DMS 273 treated with DMSO at 0.1 percent for 48 hours (cell line): ENCODE measurements at regions not wholly inside any gene's neighbourhood (a gene's known extent, or its start where the extent isn't known, plus 50 kb on each side); places are given as distances from the start of the nearest gene placed in this dataset.

Experiments used
- DNase-seq: peaks from one replicate; lab custom pipeline; 2025; lab: John Stamatoyannopoulos, UW

- no peak for DNase-seq
Observed at GRCh38 chr1:234989479-234990327, 138.9 kb downstream of the TOMM20 start.

DNA sequence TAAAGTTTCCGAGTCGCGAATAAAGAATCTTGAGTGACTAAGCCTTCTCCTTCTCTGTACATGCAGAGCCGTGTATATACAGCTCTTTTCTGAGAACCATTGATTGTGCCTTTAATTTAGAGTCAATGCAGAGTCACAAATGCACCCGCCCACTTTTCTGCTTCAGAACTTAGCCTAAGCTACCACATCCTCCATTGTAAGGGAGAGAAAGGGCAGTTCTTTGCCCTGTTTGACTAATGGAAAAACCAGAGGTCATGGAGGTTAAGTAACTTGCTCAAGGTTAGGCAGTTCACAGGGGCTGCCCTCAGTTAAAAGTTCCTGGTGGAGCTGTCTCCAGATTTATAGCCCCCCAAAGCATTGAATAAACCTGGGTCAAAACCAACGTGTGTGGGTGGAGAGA, 139.6 kb downstream of the TOMM20 start:
- no peak for DNase-seq

DNA sequence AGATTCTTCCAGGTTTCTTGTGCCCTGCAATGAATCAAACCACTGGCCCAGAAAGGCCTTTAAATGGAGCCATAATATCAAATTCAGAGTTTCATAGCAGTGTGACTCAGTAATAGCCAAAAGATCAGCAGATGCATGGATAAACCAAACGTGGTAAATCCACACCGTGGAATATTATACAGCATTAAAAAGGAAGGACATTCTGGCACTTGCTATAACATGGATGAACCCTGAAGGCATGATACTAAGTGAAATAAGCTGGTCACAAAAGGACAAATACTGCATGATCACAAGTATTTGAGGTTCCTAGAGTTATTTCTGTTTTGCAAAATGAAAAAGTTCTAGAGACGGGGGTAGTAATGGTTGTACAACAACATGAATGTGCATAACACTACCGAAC, 140.1 kb downstream of the TOMM20 start:
- DNase-seq = no peak

DNA sequence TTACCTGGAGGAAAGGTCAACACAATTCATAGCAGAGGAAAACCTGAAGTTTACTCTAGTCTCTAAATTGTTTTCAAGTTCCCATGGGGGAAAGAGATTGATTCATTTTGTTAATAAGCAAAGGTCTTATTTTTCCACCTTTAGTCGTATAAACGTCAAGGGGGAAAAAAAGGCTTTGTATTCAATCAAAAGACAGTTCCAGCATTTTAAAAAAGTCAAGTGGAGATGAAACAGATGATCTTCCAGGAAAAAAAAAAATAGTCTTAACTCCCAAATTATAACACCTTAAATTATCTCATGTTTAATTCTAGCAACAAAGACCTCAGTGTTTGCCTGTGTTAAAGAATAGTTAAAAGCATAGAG, 140.5 kb downstream of the TOMM20 start:
- no peak for DNase-seq

DNA sequence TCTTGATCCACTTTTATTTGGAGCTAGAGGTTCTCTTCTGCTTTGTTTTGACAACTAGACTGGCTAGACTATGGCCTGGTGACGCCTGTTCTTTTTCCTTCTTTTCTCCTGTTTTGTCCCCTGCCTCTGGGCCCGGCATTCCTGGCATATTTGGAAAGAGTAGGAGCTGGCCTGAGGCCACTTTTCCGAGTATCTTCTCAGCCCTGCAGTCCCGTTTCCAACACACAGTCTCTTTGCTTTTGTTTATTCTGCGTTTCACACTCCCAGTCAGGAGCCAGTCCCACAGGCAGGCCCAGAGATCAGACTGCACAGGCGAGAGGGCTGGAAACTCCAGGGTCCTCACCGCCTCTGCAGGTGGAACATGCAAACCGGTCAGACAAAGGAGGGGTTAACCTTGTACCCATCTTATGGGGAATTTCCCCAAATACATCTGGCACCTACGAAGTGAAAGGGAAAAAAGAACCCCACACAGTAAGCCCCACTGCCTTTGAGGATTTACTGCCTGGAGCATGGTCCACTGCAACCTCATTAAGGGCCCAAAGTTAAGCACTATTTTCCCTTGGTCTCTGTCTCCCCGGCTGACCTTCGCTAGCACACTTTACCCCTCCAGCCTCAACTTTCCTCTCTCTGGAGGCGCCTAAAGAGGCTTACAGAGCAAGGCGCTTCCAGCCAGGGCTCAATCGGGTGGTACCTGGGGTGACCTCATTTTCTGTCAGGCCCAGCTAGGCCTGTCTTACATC, 141.1 kb downstream of the TOMM20 start:
- no peak for DNase-seq

DNA sequence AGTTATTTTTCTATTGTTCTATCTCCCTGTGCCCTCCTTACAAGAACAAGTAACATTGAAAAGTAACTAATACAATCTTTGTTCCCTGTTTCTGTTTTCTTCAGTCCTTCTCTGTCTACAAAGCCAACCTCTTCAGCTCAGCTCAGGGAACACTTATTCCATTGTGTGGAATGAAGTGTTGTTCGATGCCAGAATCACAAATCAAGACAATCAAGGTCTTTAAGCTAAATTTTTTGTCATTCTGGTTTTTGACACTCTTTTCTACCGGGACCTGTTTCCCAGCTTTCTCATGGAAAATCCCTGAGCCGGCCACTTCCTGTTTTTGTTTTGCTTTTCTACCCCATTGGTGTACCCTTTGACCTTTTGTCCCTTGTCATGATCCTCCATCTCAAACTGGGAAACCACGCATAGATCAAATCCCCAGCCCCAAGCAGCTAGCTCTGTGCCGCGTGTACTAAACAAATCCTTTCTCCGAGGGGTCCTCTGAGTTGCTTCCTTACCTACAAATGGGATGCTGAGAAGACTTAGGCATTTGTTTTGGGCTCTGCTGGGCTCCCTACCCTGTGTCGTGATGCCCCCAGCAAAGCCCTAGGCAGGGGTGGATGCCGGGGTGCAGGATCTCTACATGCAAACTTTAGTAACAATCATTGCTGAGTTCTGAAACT, 141.8 kb downstream of the TOMM20 start:
- no peak for DNase-seq

DNA sequence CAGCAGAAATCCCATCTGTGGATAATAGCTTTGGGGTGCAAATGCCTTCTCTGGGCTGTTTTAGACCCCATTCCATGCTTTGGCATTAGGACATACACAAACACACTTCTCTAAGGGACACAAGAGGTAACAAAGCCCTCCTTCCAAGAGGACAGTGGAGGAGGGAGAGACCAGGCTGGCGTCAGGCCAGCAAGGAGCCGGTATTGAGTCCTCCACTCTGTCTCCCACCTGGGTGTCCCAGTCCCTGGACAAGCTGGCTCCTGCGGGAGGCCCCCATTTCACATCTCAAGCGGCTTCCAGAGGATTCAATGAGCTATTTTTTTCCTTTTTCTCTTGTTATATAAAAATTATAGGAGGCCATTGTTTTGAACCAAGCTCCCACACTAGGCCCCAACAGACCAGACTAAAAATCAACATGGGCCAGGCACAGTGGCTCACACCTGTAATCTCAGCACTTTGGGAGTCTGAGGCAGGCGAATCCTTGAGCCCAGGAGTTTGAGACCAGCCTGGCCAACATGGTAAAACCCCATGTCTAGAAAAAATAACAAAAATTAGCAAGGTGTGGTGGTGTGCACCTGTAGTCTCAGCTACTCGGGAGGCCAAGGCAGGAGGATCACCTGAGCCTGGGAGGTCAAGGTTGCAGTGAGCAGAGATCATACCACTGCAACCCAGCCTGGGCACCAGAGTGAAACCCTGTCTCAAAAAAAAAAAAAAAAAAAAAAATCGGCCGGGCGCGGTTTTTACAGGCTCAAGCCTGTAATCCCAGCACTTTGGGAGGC, 142.9 kb downstream of the TOMM20 start:
- DNase-seq = no peak

DNA sequence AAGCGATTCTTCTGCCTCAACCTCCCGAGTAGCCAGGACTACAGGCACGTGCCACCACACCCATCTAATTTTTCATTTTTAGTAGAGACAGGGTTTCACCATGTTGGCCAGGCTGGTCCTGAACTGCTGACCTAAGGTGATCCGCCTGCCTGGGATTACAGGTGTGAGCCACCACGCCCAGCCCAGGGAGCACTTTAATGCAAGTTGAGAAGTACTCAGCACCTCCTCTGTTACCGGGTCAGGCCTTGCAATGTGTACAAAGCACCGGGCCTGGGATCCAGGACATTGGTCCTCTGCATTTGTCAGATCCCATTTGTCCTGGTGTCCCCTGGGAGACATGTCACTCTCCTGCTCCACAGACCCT, 143.6 kb downstream of the TOMM20 start:
- no peak for DNase-seq

DNA sequence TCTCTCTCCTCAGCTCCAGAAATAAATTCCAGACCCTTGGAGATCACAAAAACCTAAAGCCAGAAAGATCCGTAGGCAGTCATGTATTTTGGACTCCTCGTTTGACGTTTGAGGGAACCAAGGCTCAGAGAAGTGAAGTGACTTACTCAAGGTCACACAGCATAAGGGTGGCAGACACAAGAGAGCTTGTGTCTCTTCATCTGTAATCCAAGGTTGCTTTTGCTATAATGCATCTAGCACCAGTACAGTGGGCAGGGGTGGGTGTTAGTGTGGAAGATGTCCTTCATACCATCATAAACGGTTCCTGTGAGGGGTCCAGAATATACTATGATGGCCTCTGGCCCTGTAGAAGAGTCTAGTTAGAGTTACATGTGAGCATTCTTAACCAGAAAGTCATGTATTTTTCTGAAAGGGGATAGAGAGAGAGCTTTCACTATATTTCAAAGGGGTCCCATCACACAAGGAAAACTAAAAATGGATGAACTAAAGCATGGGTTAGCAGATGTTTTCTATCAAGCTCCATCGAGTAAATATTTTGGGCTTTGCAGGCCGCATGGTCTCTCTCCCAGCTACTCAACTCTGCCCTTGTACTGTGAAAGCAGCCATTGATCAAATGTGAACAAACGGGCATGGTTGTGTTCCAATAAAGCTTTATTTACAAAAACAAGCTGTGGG, 144.9 kb downstream of the TOMM20 start:
- DNase-seq = no peak

- no peak for DNase-seq
Observed at GRCh38 chr1:234981758-234982157, 146.9 kb downstream of the TOMM20 start.

DNA sequence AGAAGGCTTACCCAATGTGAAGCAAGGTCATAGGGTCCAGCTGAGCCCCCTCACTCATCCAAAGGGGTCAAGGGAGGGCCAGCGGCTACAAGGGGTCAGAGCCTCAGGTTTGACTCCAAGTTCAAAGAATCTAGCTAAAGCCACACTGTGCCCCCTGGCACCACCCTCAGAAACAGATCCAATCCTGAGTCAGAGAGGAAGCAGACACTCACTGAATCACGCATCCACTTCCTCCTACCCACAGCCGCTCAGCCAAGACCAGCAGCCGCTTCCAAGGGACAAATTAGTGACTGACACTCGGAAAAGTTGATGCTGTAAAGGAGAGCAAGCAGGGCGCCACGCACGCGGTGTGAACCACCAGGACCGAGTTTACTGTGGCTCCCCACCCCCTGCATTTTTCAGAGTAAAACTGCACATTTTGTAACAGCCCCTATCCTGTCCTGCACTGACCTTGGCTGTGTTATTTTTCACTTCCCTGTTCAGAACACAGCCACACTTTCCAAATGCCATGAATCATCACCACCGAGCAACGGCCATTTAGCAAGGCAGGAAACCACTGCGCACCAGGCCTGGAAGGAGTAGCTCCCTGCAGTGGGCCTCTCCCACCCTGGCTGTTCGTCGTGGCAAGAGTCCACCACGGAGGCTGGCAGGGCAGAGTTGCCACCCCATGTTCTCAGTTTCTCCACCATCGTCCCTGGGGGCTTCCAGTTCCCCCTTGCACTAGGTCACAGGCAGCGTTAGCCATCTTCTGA, 147.8 kb downstream of the TOMM20 start:
- DNase-seq = no peak

DNA sequence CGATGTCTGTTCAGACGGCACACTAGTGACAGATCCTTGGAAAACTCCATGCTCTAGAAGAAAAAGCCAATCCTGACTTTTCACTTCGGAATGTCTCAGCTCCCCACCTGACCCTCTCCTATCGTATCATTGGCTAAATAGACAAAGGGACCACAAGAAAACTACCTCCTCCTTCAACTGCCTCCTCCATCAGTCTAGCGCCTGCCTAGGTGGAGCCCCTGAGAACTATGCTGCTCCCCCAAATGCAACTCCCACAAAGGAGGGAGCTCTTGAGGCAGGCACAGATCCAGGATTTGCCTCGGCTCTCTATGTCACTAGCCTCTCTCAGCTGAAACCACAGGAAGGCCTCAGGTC, 148.4 kb downstream of the TOMM20 start:
- no peak for DNase-seq

DNA sequence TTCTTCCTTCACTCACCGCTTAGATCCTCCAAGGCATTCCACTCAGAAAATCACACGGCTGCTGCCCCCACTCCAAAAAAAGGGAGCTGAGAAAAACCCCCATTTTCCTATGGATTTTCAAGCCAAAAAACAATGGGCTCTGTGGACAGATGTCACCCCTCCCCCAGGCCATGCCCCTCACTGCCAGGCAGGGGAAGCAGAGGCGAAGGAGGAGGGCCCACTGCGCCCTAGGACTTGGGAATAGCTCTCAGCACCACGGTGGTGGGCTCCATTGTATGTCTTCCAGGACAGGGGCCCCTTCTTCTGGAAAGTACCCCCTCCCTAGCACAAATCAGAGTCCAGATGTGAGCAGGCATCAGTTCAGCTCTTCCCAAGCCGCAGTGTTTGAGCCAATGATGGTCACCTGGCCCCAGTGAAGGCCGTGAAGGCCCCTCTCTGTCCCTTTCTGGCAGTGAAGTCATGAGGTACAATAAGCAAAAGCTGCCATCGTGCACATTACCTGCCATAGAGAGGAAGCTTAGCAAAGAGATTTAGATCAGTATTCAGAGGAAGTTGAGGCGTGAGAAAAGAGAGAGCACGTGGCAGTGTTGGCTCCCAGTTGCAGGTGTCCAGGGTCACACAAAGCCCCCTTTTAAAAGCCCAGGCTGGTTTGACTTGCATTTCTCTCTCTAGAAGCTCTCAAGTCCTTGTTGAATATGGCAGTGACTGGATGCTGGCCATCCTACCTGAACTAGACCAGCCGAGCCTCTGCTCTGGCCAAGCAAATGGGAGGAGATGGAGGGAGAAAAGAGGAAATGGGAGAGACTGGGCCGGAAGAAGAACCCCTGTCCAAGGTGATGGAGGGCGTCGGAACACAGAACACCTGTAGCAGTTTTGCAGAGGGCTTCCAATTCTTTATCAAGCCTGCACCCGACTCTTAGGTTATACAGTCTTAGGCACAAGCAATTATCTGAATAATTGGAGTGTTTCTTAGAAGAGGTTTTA, 149.0 kb downstream of the TOMM20 start:
- DNase-seq = no peak

DNA sequence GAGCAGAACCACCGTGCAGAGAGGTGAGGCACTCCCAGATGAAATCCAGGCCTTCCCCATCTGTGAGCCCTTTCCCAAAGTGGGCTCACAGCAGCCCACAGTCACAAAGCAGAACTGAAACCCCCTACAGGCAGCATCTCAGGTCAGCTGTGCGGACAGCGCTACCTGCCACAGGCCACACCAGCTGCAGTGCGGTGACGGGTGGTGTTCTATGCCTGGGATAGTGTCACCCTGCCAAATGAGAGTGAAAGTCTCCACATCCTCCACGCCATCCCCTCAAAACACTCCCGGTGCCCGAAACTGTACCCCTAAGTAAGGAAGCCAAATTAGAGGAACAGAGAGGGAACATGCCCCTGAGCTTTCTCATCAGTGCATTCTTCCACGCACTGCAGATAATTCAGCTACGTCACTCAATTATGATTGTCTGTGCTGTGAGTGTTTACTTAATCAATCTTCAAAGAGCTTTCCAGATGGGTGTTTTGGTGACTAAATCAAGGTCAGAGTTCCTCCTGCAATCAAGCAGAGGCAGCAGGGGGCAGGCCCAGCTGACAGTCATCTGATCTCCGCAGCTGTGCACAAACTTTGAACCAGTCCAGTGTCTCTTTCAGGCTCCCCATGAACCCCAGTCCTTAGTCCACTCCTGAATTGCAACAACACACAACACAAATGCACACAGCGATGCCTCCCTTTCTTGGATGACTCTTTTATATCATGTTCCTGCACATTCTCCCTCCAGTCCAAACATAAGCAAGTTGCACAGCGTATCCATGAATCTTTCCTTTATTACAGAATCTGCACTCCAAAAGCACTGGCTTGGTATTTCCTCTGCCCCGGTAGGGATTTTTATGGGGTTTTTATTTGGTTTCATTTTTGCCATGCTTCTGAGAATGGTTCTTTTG, 150.0 kb downstream of the TOMM20 start:
- peak; percentile 60 for DNase-seq

GRCh38 chr1:234977875-234978396, 150.7 kb downstream of the TOMM20 start:
- DNase-seq = no peak

DNA sequence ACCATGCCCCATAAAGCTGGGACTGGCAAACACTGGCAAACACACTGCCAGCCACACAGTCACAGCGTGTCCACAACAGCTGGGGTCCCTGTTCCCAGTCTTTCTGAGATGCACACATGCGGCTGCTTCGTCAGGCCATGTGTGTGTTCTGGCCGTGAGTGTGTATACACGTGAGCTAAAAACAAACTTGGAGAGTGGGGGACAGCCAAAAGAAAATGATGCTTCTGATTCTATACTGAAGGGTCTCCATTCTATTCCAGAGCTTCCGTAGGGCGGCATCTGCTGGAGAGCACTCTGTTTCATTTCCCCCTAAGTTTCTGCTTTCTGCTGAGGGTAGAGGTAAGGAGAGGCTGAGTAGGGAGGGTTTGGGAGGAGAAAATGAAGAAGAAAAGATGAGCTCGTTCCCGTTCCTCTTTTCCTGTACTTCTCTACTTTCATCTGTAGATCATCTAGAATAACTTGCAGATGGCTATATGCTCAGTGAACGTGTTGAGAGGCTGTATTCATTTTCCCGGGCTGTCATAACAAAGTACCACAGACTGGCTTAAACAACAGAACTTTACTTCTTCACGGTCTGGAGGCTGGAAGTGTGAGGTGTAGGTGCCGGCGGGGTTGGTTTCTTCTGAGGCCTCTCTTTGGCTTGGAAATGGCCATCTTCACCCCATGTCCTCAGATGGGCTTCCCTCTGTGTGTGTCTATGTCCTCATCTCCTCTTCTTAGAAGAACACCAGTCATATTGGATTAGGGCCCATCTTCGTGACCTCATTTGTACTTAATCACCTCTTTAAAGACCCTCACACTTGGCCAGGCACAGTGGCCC, 151.6 kb downstream of the TOMM20 start:
- no peak for DNase-seq
